ENCODE measurements at regions not wholly inside any gene's neighbourhood (a gene's known extent, or its start where the extent isn't known, plus 50 kb on each side); places are given as distances from the start of the nearest gene placed in this dataset.

GRCh38 chr1:115222616-115223402, 115.2 kb downstream of the NGF start:
- no peak overlapping the region for H3K4ac ChIP-seq (replicated peaks; ENCODE audit: insufficient read length, low read depth, low read length)
- no peak overlapping the region for H3K4me2 ChIP-seq (ENCODE audit: insufficient read depth in 1 of 2, low read depth in 2 of 2, low read length in 2 of 2)
- no peaks in the 10 kb centered on the region for H3K9me3 ChIP-seq (ENCODE audit: insufficient read depth in 2 of 2, low read depth in 1 of 2, low read length in 1 of 2)
- no peak overlapping the region for H4K8ac ChIP-seq (ENCODE audit: extremely low read depth, insufficient read depth, low read length)
- TF ChIP-seq CBX8 (IDR thresholded peaks at IDR 0.05; ENCODE audit: borderline replicate concordance, low read depth, low read length) (no peak), SIRT6 (IDR thresholded peaks at IDR 0.05; ENCODE audit: low read length) (no peak), KDM4A (IDR thresholded peaks at IDR 0.05; ENCODE audit: low read depth, low read length, severe bottlenecking) (no peak), FOSL1 (IDR thresholded peaks at IDR 0.05; ENCODE audit: insufficient read depth, low read depth, low read length) (no peak)
- no peak overlapping the region for H3K18ac ChIP-seq (ENCODE audit: extremely low read depth, low read length)
- POLR2A ChIA-PET (ENCODE audit: partially characterized antibody): no interaction called here
- no peak overlapping the region for H3K4me3 ChIP-seq (ENCODE audit: extremely low read depth in 1 of 4, insufficient read depth in 2 of 4, low read depth in 3 of 4, low read length in 4 of 4)
- H3K23me2 ChIP-seq (ENCODE audit: low read depth, low read length): no peaks in the 10 kb centered on the region
- H3K27ac ChIP-seq (ENCODE audit: low read depth, low read length): no peak overlapping the region
- H2BK12ac ChIP-seq (ENCODE audit: low read depth, low read length): no peak overlapping the region
- no peak overlapping the region for H2AFZ ChIP-seq (ENCODE audit: low read length)
- H4K20me1 ChIP-seq (replicated peaks in 1 of 2; ENCODE audit: control insufficient read depth in 1 of 2, insufficient read depth in 2 of 2, low read length in 2 of 2): no peaks in the 10 kb centered on the region
- no peak overlapping the region for H3K9ac ChIP-seq (replicated peaks in 1 of 4; ENCODE audit: extremely low read depth in 1 of 4, low read depth in 3 of 4, low read length in 3 of 4)
- H3K4me1 ChIP-seq (replicated peaks in 1 of 4; ENCODE audit: control insufficient read depth in 3 of 4, insufficient read depth in 4 of 4, low read length in 3 of 4): peaks cover 0 to 9% (median 2%) of the 10 kb centered on the region in 4 experiments; a peak in 3 of 7 replicates
- no peak overlapping the region for H2BK15ac ChIP-seq (ENCODE audit: low read length)
- no peak overlapping the region for H2BK5ac ChIP-seq (ENCODE audit: low read depth, low read length)
- no peak overlapping the region for H2AK5ac ChIP-seq (ENCODE audit: low read depth, low read length)
- no peak for FAIRE-seq
- no peaks in the 10 kb centered on the region for H3K27me3 ChIP-seq (replicated peaks in 1 of 4; ENCODE audit: control insufficient read depth in 3 of 4, extremely low read depth in 1 of 4, insufficient read depth in 3 of 4, low read length in 3 of 4)
- CTCF ChIA-PET (ENCODE audit: partially characterized antibody): interaction anchor here (0.6 to 1.4 kb wide), 4 partner anchors 13 to 38 kb away, joined by 3 to 4 read pairs (median 4); no protein-coding TSS in a partner anchor
- no peak overlapping the region for H4K5ac ChIP-seq (ENCODE audit: insufficient read length, low read depth, low read length)
- no peak overlapping the region for H3K23ac ChIP-seq (ENCODE audit: insufficient read length)
- no peak overlapping the region for H2BK120ac ChIP-seq (replicated peaks; ENCODE audit: low read depth, low read length)
- no peak overlapping the region for H4K91ac ChIP-seq (replicated peaks; ENCODE audit: insufficient read length, low read length)
- H3K79me1 ChIP-seq (ENCODE audit: low read depth, low read length): no peaks in the 10 kb centered on the region
- no peak overlapping the region for H3K14ac ChIP-seq (ENCODE audit: insufficient read length)
- H2BK20ac ChIP-seq (ENCODE audit: low read length): no peak overlapping the region
- no peaks in the 10 kb centered on the region for H3K36me3 ChIP-seq (ENCODE audit: control insufficient read depth in 2 of 4, insufficient read depth in 4 of 4, low read length in 3 of 4)
- no peaks in the 10 kb centered on the region for H3K79me2 ChIP-seq (ENCODE audit: control insufficient read depth in 1 of 2, insufficient read depth in 2 of 2, low read length in 2 of 2)
- no peak for DNase-seq (ENCODE audit: low read depth in 1 of 2, low spot score in 2 of 2)
- H3K56ac ChIP-seq (replicated peaks; ENCODE audit: insufficient read length, low read depth, low read length): no peak overlapping the region
- 77% methylated on average over 3 of the region's 3 CpGs; no CpG with 5 or more reads in 1 of the 2 experiments for WGBS, 2 experiments (ENCODE audit: extremely low coverage in 1 of 2, insufficient coverage in 1 of 2, insufficient read length in 1 of 2, insufficient replicate concordance in 2 of 2, low coverage in 1 of 2, low lambda C conversion rate in 2 of 2, missing lambda C conversion rate in 1 of 2)

Measured in H1 (cell line).